K562 (cell line): ENCODE measurements at regions not wholly inside any gene's neighbourhood (a gene's known extent, or its start where the extent isn't known, plus 50 kb on each side); places are given as distances from the start of the nearest gene placed in this dataset.

ENCODE experiments used
- CBFA2T3 ChIP-seq: fragments of 450-650 bp; IDR thresholded peaks from 2 replicates; pipeline ENCODE4 v1.6.1; 2017
- DACH1 ChIP-seq: fragments of 450-650 bp; IDR thresholded peaks from 2 replicates; pipeline ENCODE4 v1.6.1; 2018; ENCODE audit not compliant: partially characterized antibody
- HNRNPL ChIP-seq: fragments of 200-400 bp; formaldehyde crosslinking; IDR thresholded peaks from 2 replicates; pipeline ENCODE4 v1.6.1; 2017; ENCODE audit warnings: low read depth, mild to moderate bottlenecking, low read length
- RBFOX2 ChIP-seq: fragments of 200-400 bp; formaldehyde crosslinking; IDR thresholded peaks from 2 replicates; pipeline ENCODE4 v1.6.1; 2017; ENCODE audit warnings: low read depth, mild to moderate bottlenecking, low read length, moderate library complexity
- SIRT6 ChIP-seq: IDR thresholded peaks from one replicate; pipeline ENCODE4 v1.6.1; 2012; ENCODE audit warnings: low read depth, mild to moderate bottlenecking, control low read depth, inconsistent platforms, low read length, moderate library complexity
- ZEB2 ChIP-seq: fragments of 450-650 bp; IDR thresholded peaks from 2 replicates; pipeline ENCODE4 v1.6.1; 2016
- ZNF239 ChIP-seq: fragments of 250-450 bp; sonication (Bioruptor Pico); IDR thresholded peaks from 2 replicates; pipeline ENCODE4 v1.4.0; 2020; ENCODE audit warnings: mild to moderate bottlenecking
- ZNF324 ChIP-seq: fragments of 250-450 bp; sonication (Bioruptor Pico); IDR thresholded peaks from 2 replicates; pipeline ENCODE4 v1.4.0; 2020; ENCODE audit warnings: mild to moderate bottlenecking
- TF ChIP-seq, protein P1 (sequence below): fragments of 450-650 bp; IDR thresholded peaks from 2 replicates; pipeline ENCODE4 v1.6.1; 2016; ENCODE audit warnings: low read depth, mild to moderate bottlenecking, moderate library complexity
- TF ChIP-seq, protein P2 (sequence below), 2 experiments: fragments of 450-650 bp; IDR thresholded peaks; 2 replicates each; pipeline ENCODE4 v1.6.1; 2016; ENCODE audit warnings: mild to moderate bottlenecking in 2 of 2, borderline replicate concordance in 1 of 2, low read depth in 1 of 2, moderate library complexity in 1 of 2

DNA sequence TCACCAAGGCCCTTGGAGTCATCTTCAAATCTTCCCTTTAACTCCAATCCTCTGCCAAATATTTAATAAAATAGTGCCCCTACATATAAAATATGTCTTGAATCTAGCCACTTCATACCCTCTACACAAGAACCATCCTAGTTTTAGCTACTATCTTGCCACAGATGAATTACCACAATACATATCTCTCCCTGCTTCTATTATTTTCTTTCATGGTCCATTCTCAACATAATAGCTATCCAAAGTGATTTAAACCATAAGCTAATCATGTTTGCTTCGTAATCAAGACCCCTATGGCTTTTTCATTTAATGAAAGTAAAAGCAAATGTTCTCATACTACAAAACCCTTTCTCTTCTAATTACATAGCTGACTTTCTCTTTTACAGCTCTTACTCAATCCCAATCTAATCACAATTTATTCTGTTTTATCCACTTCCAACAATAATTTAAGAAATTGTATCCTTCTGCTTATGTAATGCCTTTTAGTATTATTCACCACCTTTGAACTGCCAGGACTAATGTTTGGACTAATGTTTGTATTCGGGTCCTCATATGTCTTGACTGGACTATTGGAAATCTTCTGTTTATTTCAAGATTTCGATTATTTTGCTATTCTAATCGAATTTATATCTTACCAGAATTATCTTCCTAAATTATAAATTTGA lies 412.0 kb downstream of the SLITRK1 start (continued):
- TF ChIP-seq, protein P1, sequence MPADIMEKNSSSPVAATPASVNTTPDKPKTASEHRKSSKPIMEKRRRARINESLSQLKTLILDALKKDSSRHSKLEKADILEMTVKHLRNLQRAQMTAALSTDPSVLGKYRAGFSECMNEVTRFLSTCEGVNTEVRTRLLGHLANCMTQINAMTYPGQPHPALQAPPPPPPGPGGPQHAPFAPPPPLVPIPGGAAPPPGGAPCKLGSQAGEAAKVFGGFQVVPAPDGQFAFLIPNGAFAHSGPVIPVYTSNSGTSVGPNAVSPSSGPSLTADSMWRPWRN = no peak
- TF ChIP-seq, protein P2, sequence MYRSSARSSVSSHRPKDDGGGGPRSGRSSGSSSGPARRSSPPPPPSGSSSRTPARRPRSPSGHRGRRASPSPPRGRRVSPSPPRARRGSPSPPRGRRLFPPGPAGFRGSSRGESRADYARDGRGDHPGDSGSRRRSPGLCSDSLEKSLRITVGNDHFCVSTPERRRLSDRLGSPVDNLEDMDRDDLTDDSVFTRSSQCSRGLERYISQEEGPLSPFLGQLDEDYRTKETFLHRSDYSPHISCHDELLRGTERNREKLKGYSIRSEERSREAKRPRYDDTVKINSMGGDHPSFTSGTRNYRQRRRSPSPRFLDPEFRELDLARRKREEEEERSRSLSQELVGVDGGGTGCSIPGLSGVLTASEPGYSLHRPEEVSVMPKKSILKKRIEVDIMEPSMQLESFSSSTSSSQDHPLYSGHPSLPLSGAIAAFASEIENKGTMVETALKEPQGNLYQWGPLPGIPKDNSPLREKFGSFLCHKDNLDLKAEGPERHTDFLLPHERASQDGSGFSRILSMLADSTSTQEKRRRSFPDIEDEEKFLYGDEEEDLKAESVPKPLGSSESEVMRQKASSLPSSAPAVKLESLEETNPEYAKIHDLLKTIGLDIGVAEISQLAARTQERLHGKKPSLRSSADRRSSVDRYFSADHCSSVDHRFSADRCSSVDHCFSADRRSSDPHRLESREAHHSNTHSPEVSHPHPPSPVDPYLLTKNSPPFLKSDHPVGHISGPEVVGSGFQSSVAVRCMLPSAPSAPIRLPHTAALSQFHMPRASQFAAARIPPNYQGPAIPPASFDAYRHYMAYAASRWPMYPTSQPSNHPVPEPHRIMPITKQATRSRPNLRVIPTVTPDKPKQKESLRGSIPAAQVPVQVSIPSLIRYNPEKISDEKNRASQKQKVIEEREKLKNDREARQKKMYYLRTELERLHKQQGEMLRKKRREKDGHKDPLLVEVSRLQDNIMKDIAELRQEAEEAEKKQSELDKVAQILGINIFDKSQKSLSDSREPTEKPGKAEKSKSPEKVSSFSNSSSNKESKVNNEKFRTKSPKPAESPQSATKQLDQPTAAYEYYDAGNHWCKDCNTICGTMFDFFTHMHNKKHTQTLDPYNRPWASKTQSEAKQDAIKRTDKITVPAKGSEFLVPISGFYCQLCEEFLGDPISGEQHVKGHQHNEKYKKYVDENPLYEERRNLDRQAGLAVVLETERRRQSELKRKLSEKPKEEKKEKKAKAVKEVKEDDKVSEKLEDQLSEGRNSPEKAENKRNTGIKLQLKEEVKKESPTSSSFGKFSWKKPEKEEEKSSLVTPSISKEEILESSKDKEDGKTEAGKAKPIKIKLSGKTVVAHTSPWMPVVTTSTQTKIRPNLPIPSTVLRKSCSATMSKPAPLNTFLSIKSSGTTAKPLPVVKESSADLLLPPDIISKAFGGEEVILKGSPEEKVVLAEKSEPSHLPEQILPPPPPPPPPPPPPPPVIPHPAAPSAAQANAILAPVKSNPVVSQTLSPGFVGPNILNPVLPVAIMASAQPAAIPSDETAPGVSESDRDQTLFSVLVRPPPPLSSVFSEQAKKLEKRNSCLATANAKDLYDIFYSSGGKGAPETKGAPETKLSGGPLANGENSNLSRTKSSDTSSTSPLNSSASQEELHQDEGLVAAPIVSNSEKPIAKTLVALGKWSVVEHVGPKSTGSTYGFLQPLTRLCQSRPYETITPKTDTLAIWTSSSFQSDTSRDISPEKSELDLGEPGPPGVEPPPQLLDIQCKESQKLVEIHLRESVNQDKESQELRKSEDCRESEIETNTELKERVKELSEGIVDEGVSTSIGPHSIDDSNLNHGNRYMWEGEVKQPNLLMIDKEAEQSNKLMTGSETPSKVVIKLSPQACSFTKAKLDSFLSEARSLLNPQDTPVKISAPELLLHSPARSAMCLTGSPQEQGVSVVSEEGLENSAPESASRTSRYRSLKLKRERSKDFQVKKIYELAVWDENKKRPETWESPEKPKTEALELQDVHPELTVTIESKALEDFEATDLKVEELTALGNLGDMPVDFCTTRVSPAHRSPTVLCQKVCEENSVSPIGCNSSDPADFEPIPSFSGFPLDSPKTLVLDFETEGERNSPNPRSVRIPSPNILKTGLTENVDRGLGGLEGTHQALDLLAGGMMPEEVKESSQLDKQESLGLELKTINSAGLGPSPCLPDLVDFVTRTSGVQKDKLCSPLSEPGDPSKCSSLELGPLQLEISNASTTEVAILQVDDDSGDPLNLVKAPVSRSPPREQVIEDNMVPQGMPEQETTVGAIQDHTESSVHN (IDR thresholded peaks at IDR 0.05; ENCODE audit: borderline replicate concordance in 1 of 2, low read depth in 1 of 2) = no peak
- no peak for TF ChIP-seq HNRNPL
- TF ChIP-seq RBFOX2 = no peak
- TF ChIP-seq DACH1 = no peak
- no peak for TF ChIP-seq SIRT6
- no peak for TF ChIP-seq CBFA2T3
- TF ChIP-seq ZEB2 = no peak
- TF ChIP-seq ZNF324 (CRISPR knock-in tag) = no peak
- no peak for TF ChIP-seq ZNF239 (CRISPR knock-in tag)
